Activated CD4-positive, alpha-beta T cell treated with anti-CD3 and anti-CD28 coated beads for 1 hour (primary cell): ENCODE measurements at regions not wholly inside any gene's neighbourhood (a gene's known extent, or its start where the extent isn't known, plus 50 kb on each side); places are given as distances from the start of the nearest gene placed in this dataset.
"Not testable (repeated sequence)": the region's sequence is repeated elsewhere in the genome, so short reads cannot be mapped to it uniquely, and the experiment has no call there.

Experiments
- DNase-seq: peaks from one replicate; pipeline ENCODE4 v3.0.0-alpha.2; 2020

GRCh38 chr12:14214495-14214894 is 151.0 kb upstream of the ATF7IP start:
- DNase-seq, result no peak

- not testable (repeated sequence) for DNase-seq
Measured at GRCh38 chr12:14215949-14216348, 149.5 kb upstream of the ATF7IP start.

GRCh38 chr12:14216405-14217294 is 148.8 kb upstream of the ATF7IP start:
- no peak for DNase-seq

- no peak for DNase-seq
Measured at GRCh38 chr12:14219156-14219555, 146.3 kb upstream of the ATF7IP start.

- not testable (repeated sequence) for DNase-seq
Measured at GRCh38 chr12:14219670-14220069, 145.8 kb upstream of the ATF7IP start.

DNA sequence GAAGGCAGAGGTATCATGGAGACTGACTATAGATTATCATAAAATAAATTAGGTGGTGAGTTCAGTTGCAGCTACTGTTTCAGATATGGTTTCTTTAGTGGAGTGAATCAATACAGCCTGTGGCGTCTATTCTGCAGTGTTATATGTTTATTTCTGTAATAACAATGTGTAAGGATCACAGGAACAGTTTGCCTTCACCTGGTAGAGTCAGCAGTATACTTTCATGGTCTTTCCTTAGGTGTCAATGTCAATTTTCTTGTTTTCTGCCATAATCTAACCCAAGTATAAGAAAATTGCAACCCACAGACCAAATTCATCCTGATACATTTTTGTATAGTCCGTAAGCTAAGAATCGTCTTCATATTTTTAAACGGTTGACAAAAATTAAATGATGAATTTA is 140.4 kb upstream of the ATF7IP start:
- DNase-seq, result no peak

- not testable (repeated sequence) for DNase-seq
Measured at GRCh38 chr12:14235176-14235575, 130.3 kb upstream of the ATF7IP start.

DNA sequence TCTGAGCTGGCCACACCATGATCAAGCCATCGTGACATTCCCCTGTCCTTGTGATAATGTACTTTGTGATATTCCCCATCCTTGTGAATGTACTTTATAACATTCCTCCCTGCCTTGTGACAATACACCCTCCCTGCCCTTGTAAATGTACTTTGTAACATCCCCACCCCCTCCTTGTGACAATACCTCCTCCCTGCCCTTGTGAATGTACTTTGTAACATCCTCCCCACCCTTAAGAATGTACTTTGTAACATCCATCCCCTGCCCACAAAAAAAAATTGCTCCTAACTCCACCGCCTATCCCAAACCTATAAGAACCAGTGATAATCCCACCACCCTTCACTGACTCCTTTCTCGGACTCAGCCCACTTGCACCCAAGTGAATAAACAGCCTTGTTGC is 128.8 kb upstream of the ATF7IP start:
- DNase-seq, result not testable (repeated sequence)

- DNase-seq, result no peak
Measured at GRCh38 chr12:14238221-14238792, 127.2 kb upstream of the ATF7IP start.

DNA sequence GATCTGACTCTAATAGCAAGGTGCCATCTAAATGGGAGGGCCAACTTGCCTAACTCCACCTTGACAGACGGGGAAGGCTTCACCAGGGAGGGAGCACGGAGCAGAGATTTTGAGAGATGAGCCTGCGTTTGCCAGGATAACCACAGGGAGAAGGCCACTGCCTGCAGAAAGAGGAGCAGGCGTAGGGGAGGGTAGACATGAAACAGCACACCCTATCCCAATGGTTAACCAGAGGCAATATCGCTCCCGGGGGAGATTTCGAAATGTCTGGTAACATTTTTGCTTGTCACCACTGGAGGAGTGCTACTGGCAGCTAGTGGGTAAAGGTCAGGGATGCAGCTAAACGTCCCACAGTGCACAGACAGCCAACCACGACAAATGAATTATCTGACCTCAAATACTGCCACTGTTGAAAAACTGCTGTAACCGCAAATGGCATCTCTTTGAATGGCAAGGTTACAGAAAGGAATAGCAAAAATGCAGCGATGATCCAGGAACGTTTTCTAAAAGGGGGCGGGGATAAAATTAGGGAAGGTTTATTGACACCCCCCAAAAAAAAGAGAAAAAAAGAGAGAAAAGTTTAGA is 126.0 kb upstream of the ATF7IP start:
- no peak for DNase-seq

GRCh38 chr12:14239935-14240872 is 125.3 kb upstream of the ATF7IP start:
- no peak for DNase-seq

DNA sequence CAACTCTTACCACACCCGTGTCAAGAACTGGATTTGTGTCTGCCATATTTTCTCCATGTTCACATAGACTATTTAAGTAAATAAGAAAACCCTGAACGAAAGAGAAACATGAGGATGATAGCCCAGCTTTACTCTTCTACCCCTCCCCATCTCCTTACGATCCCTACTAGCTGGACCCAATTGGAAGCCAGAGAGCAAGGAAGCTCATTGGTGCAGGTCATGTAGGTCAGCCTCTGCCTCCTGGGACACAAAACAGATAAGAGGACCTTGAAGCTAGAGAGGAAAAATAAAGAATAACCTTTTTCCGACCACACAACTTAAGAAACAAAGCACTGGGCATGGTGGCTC is 124.6 kb upstream of the ATF7IP start:
- no peak for DNase-seq

DNA sequence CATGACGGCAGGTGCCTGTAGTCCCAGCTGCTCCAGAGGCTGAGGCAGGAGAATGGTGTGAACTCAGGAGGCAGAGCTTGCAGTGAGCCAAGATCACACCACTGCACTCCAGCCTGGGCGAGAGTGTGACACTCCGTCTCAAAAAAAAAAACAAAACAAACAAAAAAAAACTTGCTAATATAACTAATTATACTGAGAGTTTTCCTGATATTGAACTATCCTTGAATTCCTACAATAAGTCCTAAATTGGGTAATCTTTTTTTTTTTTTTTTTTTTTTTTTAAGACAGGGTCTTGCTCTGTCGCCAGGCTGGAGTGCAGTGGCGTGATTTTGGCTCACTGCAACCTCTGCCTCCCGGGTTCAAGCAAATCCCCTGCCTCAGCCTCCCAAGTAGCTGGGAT is 122.7 kb upstream of the ATF7IP start:
- DNase-seq, result not testable (repeated sequence)

GRCh38 chr12:14243941-14244340 is 121.5 kb upstream of the ATF7IP start:
- DNase-seq, result no peak

DNA sequence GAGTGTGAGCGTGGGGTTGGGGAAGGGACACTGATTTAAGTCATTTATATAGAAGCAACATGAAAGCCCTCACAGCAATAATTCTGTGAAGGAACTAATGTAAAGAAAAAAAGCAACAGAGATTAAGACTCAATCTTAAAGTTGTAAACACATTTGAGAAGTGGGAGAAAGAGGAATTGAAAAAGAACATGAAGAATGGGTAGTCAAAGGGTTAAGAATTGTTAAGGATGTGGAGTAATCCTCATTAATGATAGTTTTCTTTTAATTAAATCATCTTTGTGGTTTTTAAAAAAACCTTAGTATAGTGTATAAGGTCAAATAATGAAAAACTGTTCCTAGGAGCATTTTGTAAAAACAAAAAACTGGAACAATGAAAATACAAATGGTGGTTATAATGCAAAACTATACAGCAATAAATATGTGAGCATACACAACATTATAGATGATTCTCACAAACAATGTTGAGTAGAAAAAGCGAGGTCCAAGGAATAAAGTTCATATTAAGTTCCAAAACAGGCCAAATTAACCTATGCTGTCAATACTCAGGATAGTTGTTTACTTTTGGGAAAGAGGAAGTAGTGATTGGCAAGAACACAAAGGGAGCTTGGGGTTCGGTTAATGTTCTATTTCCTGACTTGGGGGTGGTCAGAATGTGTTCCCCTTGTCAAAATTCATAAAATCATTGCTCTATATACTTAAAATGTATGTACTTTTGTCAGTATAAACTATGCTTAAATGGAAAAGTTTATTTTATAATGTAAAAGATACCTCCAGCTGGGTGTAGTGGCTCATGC is 120.4 kb upstream of the ATF7IP start:
- no peak for DNase-seq

DNA sequence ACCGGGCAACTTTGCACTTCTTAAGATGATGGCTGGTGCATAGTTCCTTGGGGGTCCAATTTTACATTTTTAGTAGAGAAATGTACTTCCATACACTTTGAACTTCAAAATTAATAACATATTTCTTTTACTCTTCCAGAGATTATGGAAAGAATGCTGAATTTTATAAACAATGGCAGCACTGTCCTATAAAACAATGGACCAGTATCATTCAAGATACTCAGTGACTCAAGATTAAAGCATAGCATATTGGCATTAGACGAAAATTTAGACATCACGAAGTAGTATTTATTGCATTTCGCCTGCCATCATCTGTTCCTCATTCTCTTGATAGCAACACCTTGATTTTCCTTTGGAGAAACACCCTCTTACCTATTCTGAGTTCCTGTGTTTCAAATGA is 118.3 kb upstream of the ATF7IP start:
- no peak for DNase-seq

GRCh38 chr12:14249368-14249767 is 116.1 kb upstream of the ATF7IP start:
- DNase-seq, result no peak

GRCh38 chr12:14252697-14253096 is 112.8 kb upstream of the ATF7IP start:
- DNase-seq, result no peak

DNA sequence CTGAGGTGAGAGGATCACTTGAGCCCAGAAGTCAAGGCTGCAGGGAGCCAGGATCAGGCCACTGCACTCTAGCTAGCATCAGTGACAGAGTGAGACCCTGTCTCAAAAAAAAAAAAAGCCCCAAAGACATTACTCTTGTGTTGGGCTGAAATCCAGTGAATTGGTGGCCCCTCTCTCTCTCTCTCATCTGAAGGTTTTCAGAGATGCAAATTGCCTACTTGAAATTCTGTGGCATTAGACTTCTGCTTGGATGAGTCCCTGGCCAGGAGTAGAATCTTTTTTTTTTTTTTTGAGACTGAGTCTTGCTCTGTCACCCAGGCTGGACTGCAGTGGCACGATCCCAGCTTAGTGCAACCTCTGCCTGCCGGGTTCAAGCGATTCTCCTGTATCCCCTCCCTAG is 112.0 kb upstream of the ATF7IP start:
- DNase-seq, result no peak

DNA sequence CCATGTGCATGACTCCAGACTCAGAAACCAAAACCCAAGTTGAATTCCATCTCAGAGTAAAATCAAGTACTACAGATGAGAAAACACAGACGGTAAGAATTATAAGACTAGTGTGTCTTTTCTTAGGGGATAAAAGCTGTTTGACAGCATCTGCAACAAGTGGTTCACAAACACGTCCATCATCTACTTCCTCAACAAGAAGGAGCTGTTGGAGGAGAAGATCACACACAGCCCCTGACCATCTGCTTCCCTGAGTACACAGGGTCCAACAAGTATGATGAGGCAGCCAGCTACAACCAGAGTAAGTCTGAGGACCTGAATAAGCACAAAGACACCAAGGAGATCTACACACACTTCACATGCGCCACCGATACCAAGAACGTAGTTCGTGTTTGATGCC is 110.7 kb upstream of the ATF7IP start:
- no peak for DNase-seq

DNA sequence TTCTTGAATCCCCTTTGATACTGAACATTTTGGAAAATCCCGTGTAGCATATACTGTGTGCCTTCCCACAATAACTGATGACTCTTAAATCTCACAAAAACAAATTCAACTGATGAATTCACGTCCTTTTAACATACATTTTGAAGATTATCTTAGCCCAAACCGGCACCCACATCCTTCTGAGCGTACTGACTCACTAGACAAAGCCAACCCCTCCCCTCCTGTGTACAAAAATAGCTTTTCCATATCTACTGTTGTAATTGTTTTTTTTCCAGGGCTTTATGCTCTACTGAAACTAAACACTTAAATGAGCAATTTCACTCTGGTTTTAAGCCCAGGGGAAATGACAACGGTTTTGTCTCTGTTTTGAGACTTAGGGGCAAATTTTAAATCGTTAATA is 109.4 kb upstream of the ATF7IP start:
- DNase-seq, result peak; percentile 15

- DNase-seq, result peak; percentile 62
Measured at GRCh38 chr12:14256555-14257169, 108.8 kb upstream of the ATF7IP start.
